Vagina (tissue), 2 donors: ENCODE measurements at regions not wholly inside any gene's neighbourhood (a gene's known extent, or its start where the extent isn't known, plus 50 kb on each side); places are given as distances from the start of the nearest gene placed in this dataset.

ENCODE experiments used
- CTCF ChIP-seq, 3 experiments: fragments of 450-650 bp in 2 of 3; fragments of 200-600 bp in 1 of 3; sonication (generic) in 1 of 3; IDR thresholded peaks; one replicate each; pipeline ENCODE4 v1.5.1; 2017 to 2019; ENCODE audit warnings: antibody characterized with exemption in 3 of 3, mild to moderate bottlenecking in 2 of 3, moderate library complexity in 2 of 3
- POLR2A ChIP-seq, 2 donors: fragments of 450-650 bp; IDR thresholded peaks; one replicate each; pipeline ENCODE4 v1.6.1; 2017; ENCODE audit warnings: antibody characterized with exemption in 2 of 2, mild to moderate bottlenecking in 2 of 2, moderate library complexity in 2 of 2
- POLR2AphosphoS5 ChIP-seq, 2 donors: sonication (generic); formaldehyde crosslinking; IDR thresholded peaks; one replicate each; pipeline ENCODE4 v1.9.0; 2017; ENCODE audit warnings: antibody characterized with exemption in 2 of 2, mild to moderate bottlenecking in 2 of 2, low read depth in 1 of 2; ENCODE audit not compliant: insufficient read depth in 1 of 2

GRCh38 chr2:195488567-195488966, 168.5 kb upstream of the SLC39A10 start:
- TF ChIP-seq CTCF (IDR thresholded peaks at IDR 0.05), result no peak
- TF ChIP-seq POLR2A (IDR thresholded peaks at IDR 0.05), result no peak
- TF ChIP-seq POLR2AphosphoS5 (IDR thresholded peaks at IDR 0.05; ENCODE audit: insufficient read depth in 1 of 2, low read depth in 1 of 2), result no peak
